ENCODE measurements at regions not wholly inside any gene's neighbourhood (a gene's known extent, or its start where the extent isn't known, plus 50 kb on each side); places are given as distances from the start of the nearest gene placed in this dataset.

DNA sequence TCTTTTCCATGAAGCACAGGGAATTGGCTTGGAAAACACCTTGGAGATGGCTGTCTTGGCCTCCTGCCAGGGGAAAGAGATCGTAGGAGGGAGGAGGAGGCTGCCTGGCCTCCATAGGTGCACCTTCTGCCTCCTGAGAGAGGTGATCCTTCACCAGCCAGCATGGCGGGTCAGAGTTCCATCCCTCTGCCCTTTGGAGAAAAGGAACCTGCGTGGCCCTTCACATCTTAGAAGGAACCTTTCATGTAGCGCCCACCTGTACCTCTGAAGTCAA lies 58.2 kb upstream of the DRD2 start:
- no peak for DNase-seq (ENCODE audit: low spot score in 2 of 2)
- no peak for ATAC-seq (ENCODE audit: low read depth)
- H3K36me3 Mint-ChIP-seq, result no peaks in the 10 kb centered on the region
- peaks cover 4% of the 10 kb centered on the region for H3K4me1 Mint-ChIP-seq
- H3K9me3 Mint-ChIP-seq, result no peaks in the 10 kb centered on the region
- H3K27me3 Mint-ChIP-seq, result peaks cover 11% of the 10 kb centered on the region
- H3K4me3 Mint-ChIP-seq, result no peak overlapping the region
- H3K27ac Mint-ChIP-seq, result no peak overlapping the region

DNA sequence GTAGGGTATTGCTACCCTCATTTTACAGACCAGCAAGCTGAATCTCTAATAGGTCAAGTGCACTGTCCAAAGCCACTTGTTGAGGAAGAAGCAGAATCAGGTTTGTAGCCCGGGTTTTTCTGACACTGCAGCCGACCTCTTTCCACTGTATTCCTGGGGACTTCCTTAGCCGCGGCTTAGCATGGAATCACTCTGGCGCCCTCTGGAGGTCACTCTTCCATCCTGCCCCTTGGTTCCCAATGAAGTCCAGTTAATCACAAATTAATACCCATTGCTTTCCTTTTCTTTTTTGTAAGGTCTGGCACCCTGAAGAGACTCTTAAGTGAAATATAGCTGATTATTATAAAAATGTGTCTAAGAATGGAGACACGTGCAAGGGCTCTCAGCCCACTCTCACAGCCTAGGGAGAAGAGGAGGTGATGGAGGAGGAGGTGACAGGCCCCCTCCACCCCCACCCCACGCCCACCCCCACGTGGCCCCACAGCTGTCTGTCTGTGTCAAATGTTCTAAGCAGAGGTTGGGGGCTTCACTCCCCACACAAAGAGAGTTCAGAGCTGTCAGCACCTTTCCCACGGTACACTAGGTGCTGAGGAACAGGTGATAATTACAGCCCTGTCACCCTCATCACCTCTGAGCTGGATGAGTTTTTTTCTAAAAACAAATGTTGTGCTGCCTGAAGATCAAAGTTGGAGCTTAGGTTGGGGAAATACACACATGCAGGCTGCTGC lies 57.7 kb upstream of the DRD2 start:
- ATAC-seq (ENCODE audit: low read depth), result peak; percentile 29
- DNase-seq (ENCODE audit: low spot score in 2 of 2), result peak; percentile 29 to 53
- H3K27ac Mint-ChIP-seq, result no peak overlapping the region
- H3K4me3 Mint-ChIP-seq, result no peak overlapping the region
- H3K4me1 Mint-ChIP-seq, result peaks cover 4% of the 10 kb centered on the region
- H3K36me3 Mint-ChIP-seq, result no peaks in the 10 kb centered on the region
- H3K9me3 Mint-ChIP-seq, result no peaks in the 10 kb centered on the region
- peaks cover 8% of the 10 kb centered on the region for H3K27me3 Mint-ChIP-seq

DNA sequence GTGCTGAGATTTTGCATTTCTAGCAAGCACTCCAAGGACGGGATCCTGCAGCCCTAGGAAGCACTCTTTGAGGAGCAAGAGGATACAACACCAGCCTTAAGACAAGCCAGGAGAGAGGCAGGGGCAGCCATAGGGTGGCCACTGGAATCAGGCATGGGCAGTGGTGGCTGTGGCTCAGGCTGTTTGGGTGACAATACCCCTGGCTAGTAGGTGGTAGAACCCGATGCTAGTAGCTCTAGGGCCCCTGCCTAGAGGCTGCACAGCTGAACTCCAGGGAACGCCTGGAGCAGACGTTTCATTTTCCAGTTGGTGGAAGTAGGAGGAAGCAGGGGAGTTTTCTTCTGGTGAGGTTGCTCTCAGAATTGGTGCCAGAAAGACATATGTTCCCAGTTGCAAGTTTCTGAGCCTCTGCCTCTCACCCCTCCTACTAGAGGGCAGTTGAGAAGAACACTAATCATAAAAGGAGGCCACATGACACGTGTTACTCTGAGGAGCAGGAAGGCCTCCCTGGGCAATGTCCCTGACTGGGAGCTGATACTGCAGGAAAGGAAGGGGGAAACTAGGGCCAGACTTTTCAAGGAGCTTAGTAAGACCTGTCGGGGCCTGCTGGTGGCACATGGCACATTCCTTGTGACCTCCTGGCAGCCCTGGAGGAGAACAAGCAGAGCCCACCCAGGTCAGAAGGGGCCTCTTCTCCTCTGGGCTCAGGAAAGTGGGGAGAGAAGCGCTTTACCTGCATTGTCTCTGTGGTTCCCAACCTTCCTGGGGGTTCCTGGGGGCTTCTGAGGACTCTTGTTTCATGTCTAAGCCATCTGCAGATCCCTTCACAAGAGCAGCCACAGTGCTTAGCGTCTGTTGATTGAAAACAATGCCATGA lies 56.6 kb upstream of the DRD2 start:
- Mint-ChIP-seq H3K27ac (no peak overlapping the region), H3K36me3 (no peaks in the 10 kb centered on the region), H3K4me1 (peaks cover 4% of the 10 kb centered on the region), H3K9me3 (no peaks in the 10 kb centered on the region), H3K27me3 (peaks cover 8% of the 10 kb centered on the region), H3K4me3 (no peak overlapping the region)
- ATAC-seq (ENCODE audit: low read depth) (no peak), DNase-seq (ENCODE audit: low spot score in 2 of 2) (no peak)

DNA sequence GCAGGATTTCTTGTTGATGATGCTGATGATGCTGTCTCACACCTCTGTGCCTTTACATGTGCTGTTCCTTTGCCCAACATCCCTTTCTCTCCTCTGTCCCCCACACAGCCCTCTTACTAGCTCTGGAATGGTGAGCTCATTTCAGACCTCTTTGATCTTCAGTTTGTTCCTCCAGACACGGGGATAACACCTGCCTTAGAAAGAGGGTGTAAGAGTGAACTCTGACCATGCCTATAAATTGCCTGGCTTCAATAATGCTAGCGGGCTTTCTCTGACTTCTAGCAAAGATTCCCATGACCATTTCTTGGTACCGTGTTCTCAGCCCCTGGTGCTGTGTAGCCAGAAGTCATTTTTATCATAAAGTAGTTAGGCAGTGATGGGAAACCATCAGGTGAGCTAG lies 55.9 kb upstream of the DRD2 start:
- peaks cover 8% of the 10 kb centered on the region for H3K27me3 Mint-ChIP-seq
- no peak overlapping the region for H3K27ac Mint-ChIP-seq
- no peaks in the 10 kb centered on the region for H3K36me3 Mint-ChIP-seq
- no peaks in the 10 kb centered on the region for H3K9me3 Mint-ChIP-seq
- H3K4me1 Mint-ChIP-seq, result peaks cover 4% of the 10 kb centered on the region
- no peak overlapping the region for H3K4me3 Mint-ChIP-seq
- ATAC-seq (ENCODE audit: low read depth) (no peak), DNase-seq (ENCODE audit: low spot score in 2 of 2) (no peak)

DNA sequence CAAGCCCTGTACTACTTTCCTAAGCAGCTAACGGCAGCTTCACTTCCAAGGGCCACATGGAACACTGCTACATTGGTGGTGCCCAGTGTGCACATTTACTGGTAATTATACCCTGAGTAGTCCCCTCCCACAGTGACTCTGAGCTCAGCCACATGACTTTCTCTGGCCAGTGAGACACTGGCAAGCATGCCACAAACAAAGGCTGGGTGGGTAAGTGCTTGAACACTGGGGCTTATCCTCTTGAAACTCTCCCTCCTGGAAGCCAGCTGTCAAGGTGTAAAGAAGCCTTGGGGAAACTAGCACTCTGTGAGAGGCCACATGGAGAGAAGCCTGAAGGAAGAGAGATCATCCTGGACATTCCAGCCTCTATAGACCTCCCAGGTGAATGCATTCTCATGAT lies 54.4 kb upstream of the DRD2 start:
- Mint-ChIP-seq H3K36me3 (no peaks in the 10 kb centered on the region), H3K27ac (no peak overlapping the region), H3K9me3 (no peaks in the 10 kb centered on the region), H3K4me1 (peaks cover 4% of the 10 kb centered on the region), H3K27me3 (peaks cover 5% of the 10 kb centered on the region), H3K4me3 (no peak overlapping the region)
- no peak for DNase-seq (ENCODE audit: low spot score in 2 of 2)
- ATAC-seq (ENCODE audit: low read depth), result no peak

DNA sequence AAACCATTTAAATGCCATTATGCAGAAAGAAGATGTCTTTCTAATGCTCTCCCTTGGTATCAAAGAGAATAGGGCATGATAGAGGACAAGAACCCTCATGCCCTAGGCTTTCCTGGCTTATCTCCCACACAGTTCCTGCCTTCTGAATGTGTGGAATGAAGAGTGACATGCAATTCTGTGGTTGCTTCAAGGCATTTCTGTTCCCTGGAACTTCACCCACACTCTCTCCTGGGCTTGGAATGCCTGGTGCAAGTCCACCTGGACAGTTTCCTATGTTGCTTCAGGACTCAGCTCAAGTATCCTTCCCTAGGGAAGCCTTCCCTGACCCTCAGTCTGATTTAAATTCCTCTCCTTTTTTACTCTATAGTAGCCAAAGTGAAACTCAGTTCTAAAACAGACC lies 53.8 kb upstream of the DRD2 start:
- DNase-seq (ENCODE audit: low spot score in 2 of 2) (no peak), ATAC-seq (ENCODE audit: low read depth) (no peak)
- no peak overlapping the region for H3K27ac Mint-ChIP-seq
- H3K4me3 Mint-ChIP-seq, result no peak overlapping the region
- no peaks in the 10 kb centered on the region for H3K36me3 Mint-ChIP-seq
- H3K9me3 Mint-ChIP-seq, result no peaks in the 10 kb centered on the region
- H3K27me3 Mint-ChIP-seq, result peaks cover 5% of the 10 kb centered on the region
- peaks cover 4% of the 10 kb centered on the region for H3K4me1 Mint-ChIP-seq

DNA sequence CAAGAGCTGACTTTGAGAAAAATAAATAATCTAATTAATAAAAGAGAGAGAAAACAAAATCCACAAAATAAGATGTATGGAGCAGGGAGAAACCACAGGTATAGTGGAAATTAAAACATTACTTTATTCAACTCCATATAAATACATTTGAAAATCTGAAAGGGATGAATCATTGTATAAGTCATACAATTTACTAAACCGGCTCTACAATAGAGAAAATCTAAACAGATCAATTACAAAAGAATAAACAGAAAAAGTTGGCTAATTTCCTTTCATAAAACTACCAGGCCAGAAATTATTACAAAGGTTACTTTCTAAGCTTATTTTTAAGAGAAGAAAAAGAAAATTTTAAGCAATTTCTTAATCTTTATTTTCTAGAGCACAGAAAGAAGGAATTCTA lies 51.3 kb upstream of the DRD2 start:
- no peaks in the 10 kb centered on the region for H3K9me3 Mint-ChIP-seq
- H3K4me1 Mint-ChIP-seq, result no peaks in the 10 kb centered on the region
- H3K4me3 Mint-ChIP-seq, result no peak overlapping the region
- H3K36me3 Mint-ChIP-seq, result no peaks in the 10 kb centered on the region
- no peak overlapping the region for H3K27ac Mint-ChIP-seq
- DNase-seq (ENCODE audit: low spot score in 2 of 2) (no peak), ATAC-seq (ENCODE audit: low read depth) (no peak)
- H3K27me3 Mint-ChIP-seq, result peaks cover 5% of the 10 kb centered on the region

Data from memory B cell (primary cell).